ENCODE measurements at regions not wholly inside any gene's neighbourhood (a gene's known extent, or its start where the extent isn't known, plus 50 kb on each side); places are given as distances from the start of the nearest gene placed in this dataset.
A peak's percentile ranks its signal among the peaks of the same experiment; 100 is the strongest.

GRCh38 chr3:159830523-159831154, 158.0 kb upstream of the IL12A start:
- H3K4me1 ChIP-seq (ENCODE audit: control insufficient read depth, insufficient read depth, low read length), result peaks cover 18% of the 10 kb centered on the region; the same call in 1 of the 2 replicates
- H3K27ac ChIP-seq (ENCODE audit: extremely low read depth, low read depth, low read length), result no peak overlapping the region
- H3K36me3 ChIP-seq (ENCODE audit: control insufficient read depth in 2 of 2, insufficient read depth in 1 of 2, low read length in 2 of 2), result no peaks in the 10 kb centered on the region
- ChIA-PET POLR2A (no interaction called here), CTCF (interaction anchor here (1.0 to 6.3 kb wide), 5 partner anchors 8 to 175 kb away, joined by 3 to 45 read pairs (median 12); no protein-coding TSS in a partner anchor)
- TF ChIP-seq ZNF560 (tag by site-specific recombination; IDR thresholded peaks at IDR 0.05; ENCODE audit: borderline replicate concordance) (no peak), ZNF626 (tag by site-specific recombination; IDR thresholded peaks at IDR 0.05) (no peak), ZNF140 (tag by site-specific recombination; IDR thresholded peaks at IDR 0.05) (no peak), ZNF600 (tag by site-specific recombination; IDR thresholded peaks at IDR 0.05) (peak; percentile 55), HOXA7 (CRISPR knock-in tag; IDR thresholded peaks at IDR 0.05; ENCODE audit: borderline replicate concordance) (no peak)
- H3K9me3 ChIP-seq (ENCODE audit: control insufficient read depth, insufficient read depth, low read depth, low read length), result no peaks in the 10 kb centered on the region
- no peak overlapping the region for H3K4me3 ChIP-seq (ENCODE audit: low read depth, low read length)

GRCh38 chr3:159831466-159831865, 157.2 kb upstream of the IL12A start:
- no peak for TF ChIP-seq ZNF791 (tag by site-specific recombination; IDR thresholded peaks at IDR 0.05)
- TF ChIP-seq KLF17 (tag by site-specific recombination; IDR thresholded peaks at IDR 0.05), result no peak
- TF ChIP-seq ZSCAN16 (tag by site-specific recombination; IDR thresholded peaks at IDR 0.05), result no peak
- TF ChIP-seq PATZ1 (tag by site-specific recombination; IDR thresholded peaks at IDR 0.05), result no peak
- TF ChIP-seq ZNF133 (tag by site-specific recombination; IDR thresholded peaks at IDR 0.05), result no peak
- no peak for TF ChIP-seq ZNF335 (tag by site-specific recombination; conservative IDR thresholded peaks at IDR 0.05)
- TF ChIP-seq HIC1 (tag by site-specific recombination; IDR thresholded peaks at IDR 0.05), result no peak
- POLR2A ChIA-PET, result no interaction called here
- Histone ChIP-seq H3K27ac (ENCODE audit: extremely low read depth, low read depth, low read length) (no peak overlapping the region), H3K4me1 (ENCODE audit: control insufficient read depth, insufficient read depth, low read length) (peaks cover 18% of the 10 kb centered on the region), H3K36me3 (ENCODE audit: control insufficient read depth in 2 of 2, insufficient read depth in 1 of 2, low read length in 2 of 2) (no peaks in the 10 kb centered on the region), H3K4me3 (ENCODE audit: low read depth, low read length) (no peak overlapping the region), H3K9me3 (ENCODE audit: control insufficient read depth, insufficient read depth, low read depth, low read length) (no peaks in the 10 kb centered on the region)
- CTCF ChIA-PET, result no interaction called here

- ChIA-PET CTCF (interaction anchor here (0.5 to 0.7 kb wide), 2 partner anchors 114 to 246 kb away, joined by 3 to 5 read pairs; no protein-coding TSS in a partner anchor), POLR2A (no interaction called here)
- H3K36me3 ChIP-seq (ENCODE audit: control insufficient read depth in 2 of 2, insufficient read depth in 1 of 2, low read length in 2 of 2), result no peaks in the 10 kb centered on the region
- TF ChIP-seq ZNF157 (tag by site-specific recombination; IDR thresholded peaks at IDR 0.05) (no peak), ZNF423 (tag by site-specific recombination; IDR thresholded peaks at IDR 0.05) (no peak), SALL2 (tag by site-specific recombination; IDR thresholded peaks at IDR 0.05; ENCODE audit: borderline replicate concordance) (no peak), ZNF292 (tag by site-specific recombination; IDR thresholded peaks at IDR 0.05; ENCODE audit: borderline replicate concordance, low read depth) (no peak)
- H3K27ac ChIP-seq (ENCODE audit: extremely low read depth, low read depth, low read length), result no peak overlapping the region
- H3K4me3 ChIP-seq (ENCODE audit: low read depth, low read length), result no peak overlapping the region
- peaks cover 23% of the 10 kb centered on the region for H3K4me1 ChIP-seq (ENCODE audit: control insufficient read depth, insufficient read depth, low read length)
- no peaks in the 10 kb centered on the region for H3K9me3 ChIP-seq (ENCODE audit: control insufficient read depth, insufficient read depth, low read depth, low read length)
Measured at GRCh38 chr3:159832024-159832423, 156.6 kb upstream of the IL12A start.

All from HEK293 (cell line).